ENCODE measurements at regions not wholly inside any gene's neighbourhood (a gene's known extent, or its start where the extent isn't known, plus 50 kb on each side); places are given as distances from the start of the nearest gene placed in this dataset.

DNA sequence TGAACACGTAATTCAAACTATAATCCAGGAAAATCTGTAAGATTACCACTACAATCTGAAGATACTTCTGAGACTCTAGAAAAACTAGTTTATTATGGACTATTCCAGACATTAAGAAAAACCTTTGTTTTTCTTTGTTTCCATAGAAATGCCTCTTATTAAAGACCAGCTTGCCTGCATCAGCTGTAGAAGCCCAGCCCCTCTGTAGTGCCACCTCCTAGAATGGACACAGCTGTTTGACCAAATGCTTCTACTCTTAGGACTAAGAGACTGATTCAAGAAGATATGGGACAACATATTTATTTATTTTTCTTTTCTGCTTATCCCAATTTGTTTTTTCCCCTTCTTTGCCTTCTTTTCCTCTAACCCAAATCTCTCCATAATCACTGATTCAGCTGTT lies 93.8 kb downstream of the CXCL12 start:
- H3K27ac ChIP-seq: no peak overlapping the region
- H3K36me3 ChIP-seq: no peaks in the 10 kb centered on the region
- H3K4me3 ChIP-seq: no peak overlapping the region
- peak in 1 of 4 donors; percentile 17 for DNase-seq
- H3K4me1 ChIP-seq: peaks cover 5 to 7% of the 10 kb centered on the region in 2 donors
- no peak for ATAC-seq
- TF ChIP-seq, protein P1, sequence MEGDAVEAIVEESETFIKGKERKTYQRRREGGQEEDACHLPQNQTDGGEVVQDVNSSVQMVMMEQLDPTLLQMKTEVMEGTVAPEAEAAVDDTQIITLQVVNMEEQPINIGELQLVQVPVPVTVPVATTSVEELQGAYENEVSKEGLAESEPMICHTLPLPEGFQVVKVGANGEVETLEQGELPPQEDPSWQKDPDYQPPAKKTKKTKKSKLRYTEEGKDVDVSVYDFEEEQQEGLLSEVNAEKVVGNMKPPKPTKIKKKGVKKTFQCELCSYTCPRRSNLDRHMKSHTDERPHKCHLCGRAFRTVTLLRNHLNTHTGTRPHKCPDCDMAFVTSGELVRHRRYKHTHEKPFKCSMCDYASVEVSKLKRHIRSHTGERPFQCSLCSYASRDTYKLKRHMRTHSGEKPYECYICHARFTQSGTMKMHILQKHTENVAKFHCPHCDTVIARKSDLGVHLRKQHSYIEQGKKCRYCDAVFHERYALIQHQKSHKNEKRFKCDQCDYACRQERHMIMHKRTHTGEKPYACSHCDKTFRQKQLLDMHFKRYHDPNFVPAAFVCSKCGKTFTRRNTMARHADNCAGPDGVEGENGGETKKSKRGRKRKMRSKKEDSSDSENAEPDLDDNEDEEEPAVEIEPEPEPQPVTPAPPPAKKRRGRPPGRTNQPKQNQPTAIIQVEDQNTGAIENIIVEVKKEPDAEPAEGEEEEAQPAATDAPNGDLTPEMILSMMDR (IDR thresholded peaks at IDR 0.05): no peak
- intact Hi-C loops (cut with DNase I): no loop called here
- no peaks in the 10 kb centered on the region for H3K9me3 ChIP-seq
- H3K27me3 ChIP-seq: peaks cover 0 to 32% of the 10 kb centered on the region in 2 donors

DNA sequence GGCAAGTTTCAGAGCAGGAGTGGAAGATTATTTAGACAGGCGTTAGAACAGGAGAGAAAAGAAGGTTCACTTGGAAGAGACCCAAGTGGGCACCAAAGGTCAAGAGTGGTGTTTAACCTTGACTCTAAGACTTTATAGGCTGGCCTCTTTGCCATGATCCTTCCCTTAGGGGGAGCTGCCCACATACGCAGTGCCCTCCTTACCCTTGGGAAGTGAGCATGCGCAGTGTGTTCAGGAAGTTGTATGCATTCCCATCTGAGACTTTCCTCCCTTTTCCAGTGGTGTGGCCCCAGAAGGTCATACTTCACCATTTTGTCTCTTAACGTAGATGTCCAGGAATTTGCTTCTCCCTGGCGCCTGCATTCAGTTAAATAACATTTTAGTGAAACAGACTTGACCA lies 95.8 kb downstream of the CXCL12 start:
- intact Hi-C loops (cut with DNase I): no loop called here
- ATAC-seq (no peak), DNase-seq (no peak)
- H3K4me1 ChIP-seq: peaks cover under 1 to 5% of the 10 kb centered on the region in 2 donors
- no peak overlapping the region for H3K4me3 ChIP-seq
- H3K27ac ChIP-seq: no peak overlapping the region
- H3K9me3 ChIP-seq: no peaks in the 10 kb centered on the region
- H3K27me3 ChIP-seq: peaks cover 0 to 28% of the 10 kb centered on the region in 2 donors
- TF ChIP-seq, protein P1 (IDR thresholded peaks at IDR 0.05): no peak
- H3K36me3 ChIP-seq: no peaks in the 10 kb centered on the region

- DNase-seq (no peak), ATAC-seq (no peak)
- Histone ChIP-seq H3K27me3 (peaks cover 0 to 11% of the 10 kb centered on the region in 2 donors), H3K36me3 (no peaks in the 10 kb centered on the region), H3K4me3 (no peak overlapping the region), H3K4me1 (no peaks in the 10 kb centered on the region), H3K27ac (no peak overlapping the region), H3K9me3 (no peaks in the 10 kb centered on the region)
- TF ChIP-seq, protein P1 (IDR thresholded peaks at IDR 0.05): no peak
- intact Hi-C loops (cut with DNase I): no loop called here
Observed at GRCh38 chr10:44287408-44287807, 97.5 kb downstream of the CXCL12 start.

DNA sequence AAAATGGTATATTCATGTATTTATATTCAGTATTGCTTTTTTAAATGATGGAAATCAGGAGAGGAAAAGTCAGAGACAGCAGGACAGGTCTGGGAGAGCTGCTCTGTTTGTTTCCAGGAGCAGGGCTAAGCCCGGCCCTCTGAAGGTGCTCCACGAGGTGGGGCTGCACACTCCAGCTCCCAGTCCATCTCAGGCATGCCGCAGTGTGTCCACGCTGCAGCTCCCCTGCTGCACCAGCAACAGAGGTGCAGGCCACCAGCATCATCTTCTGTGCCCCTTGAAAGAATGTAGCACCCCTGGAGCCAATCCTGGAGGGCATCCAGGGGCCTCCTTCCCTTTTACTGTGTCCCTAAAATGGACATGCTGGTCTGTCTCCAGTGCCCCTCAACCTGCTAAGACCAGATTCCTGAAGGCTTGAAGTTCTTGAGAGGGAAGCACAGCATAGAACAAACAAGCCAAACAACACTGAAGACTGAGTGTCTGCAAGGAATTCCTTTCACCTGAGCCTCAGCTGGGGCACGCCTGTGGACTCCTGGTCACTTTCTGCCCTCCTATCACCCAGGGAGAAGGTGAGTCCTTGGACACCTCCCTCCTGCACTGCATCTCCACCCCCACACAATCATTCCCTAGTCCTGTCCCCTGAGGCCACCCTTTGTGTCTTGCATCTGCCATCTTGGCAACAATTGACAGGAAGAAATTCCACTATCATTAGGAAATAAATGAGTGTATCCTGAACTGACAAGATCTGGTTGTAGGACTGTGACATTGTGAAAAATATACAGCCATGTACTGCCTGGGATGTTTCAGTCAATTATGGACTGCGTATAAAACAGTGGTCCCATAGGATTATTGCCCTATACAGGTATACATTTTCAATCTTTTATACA lies 100.5 kb downstream of the CXCL12 start:
- peak in 1 of 4 donors; percentile 62 for DNase-seq
- no peaks in the 10 kb centered on the region for H3K4me1 ChIP-seq
- H3K36me3 ChIP-seq: no peaks in the 10 kb centered on the region
- TF ChIP-seq, protein P1 (IDR thresholded peaks at IDR 0.05): no peak
- no peak overlapping the region for H3K4me3 ChIP-seq
- H3K9me3 ChIP-seq: no peaks in the 10 kb centered on the region
- H3K27me3 ChIP-seq: no peaks in the 10 kb centered on the region
- ATAC-seq: peak; percentile 80
- no peak overlapping the region for H3K27ac ChIP-seq
- intact Hi-C loops (cut with DNase I): no loop called here

DNA sequence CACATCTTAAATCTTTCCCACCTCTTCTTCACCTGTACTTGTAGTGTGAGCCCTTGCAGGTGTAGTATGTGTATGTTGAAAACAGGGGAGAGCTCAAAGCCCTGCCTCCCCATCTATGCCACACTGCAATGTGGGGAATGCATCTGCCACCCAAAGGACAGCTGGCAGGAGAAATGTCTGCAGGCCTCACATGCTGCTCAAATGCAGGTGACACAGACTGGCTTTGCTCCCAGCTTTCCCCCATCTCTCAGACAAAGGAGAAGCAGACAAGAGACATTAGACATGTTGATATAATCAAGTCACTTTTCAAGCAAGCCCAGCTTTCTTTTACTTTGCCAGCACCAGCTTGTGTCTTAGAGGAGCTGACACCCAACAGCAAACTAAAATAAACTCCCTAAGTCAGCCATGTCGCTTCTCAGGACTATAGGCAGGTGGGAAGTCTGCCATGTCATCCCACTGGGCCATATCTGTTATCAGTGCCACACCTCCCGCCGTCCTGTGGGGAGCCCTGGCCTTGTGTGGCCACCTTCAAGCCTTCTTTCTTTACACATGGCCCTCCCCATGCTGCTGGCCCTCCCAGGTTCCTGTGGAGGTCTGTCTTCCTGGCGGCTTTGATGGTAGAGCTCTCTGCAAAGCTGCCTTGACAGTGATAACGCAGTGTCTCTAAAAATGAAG lies 102.1 kb downstream of the CXCL12 start:
- TF ChIP-seq, protein P1 (IDR thresholded peaks at IDR 0.05): no peak
- no peaks in the 10 kb centered on the region for H3K27me3 ChIP-seq
- no peaks in the 10 kb centered on the region for H3K9me3 ChIP-seq
- no peaks in the 10 kb centered on the region for H3K4me1 ChIP-seq
- no peak for ATAC-seq
- H3K4me3 ChIP-seq: no peak overlapping the region
- H3K36me3 ChIP-seq: no peaks in the 10 kb centered on the region
- DNase-seq: peak in 1 of 4 donors; percentile 34
- intact Hi-C loops (cut with DNase I): no loop called here
- H3K27ac ChIP-seq: no peak overlapping the region
